Smooth muscle cell (in vitro differentiated cells): ENCODE measurements at regions not wholly inside any gene's neighbourhood (a gene's known extent, or its start where the extent isn't known, plus 50 kb on each side); places are given as distances from the start of the nearest gene placed in this dataset.

ENCODE experiments used
- DNase-seq: peaks from one replicate; lab custom pipeline; 2025; ENCODE audit not compliant: unreplicated experiment; lab: John Stamatoyannopoulos, UW
- H2AFZ ChIP-seq: fragments of 200-600 bp; sonication (generic); 2 replicates; pipeline ENCODE4 v1.6.0; 2016; ENCODE audit warnings: antibody characterized with exemption, low read depth, mild to moderate bottlenecking
- H3F3A ChIP-seq: fragments of 200-600 bp; sonication (generic); 2 replicates; pipeline ENCODE4 v1.6.0; 2017; ENCODE audit warnings: antibody characterized with exemption, low read depth
- H3K27ac ChIP-seq: fragments of 200-600 bp; sonication (generic); 2 replicates; pipeline ENCODE4 v1.5.1; 2016; ENCODE audit warnings: low read depth, mild to moderate bottlenecking
- H3K27me3 ChIP-seq: fragments of 200-600 bp; sonication (generic); 2 replicates; pipeline ENCODE4 v1.6.1; 2016; ENCODE audit warnings: low read depth, mild to moderate bottlenecking
- H3K36me3 ChIP-seq: fragments of 200-600 bp; sonication (generic); 2 replicates; pipeline ENCODE4 v1.5.1; 2016; ENCODE audit warnings: low read depth
- H3K4me1 ChIP-seq: fragments of 200-600 bp; sonication (generic); 2 replicates; pipeline ENCODE4 v1.5.1; 2016; ENCODE audit warnings: low read depth
- H3K4me2 ChIP-seq: fragments of 200-600 bp; sonication (generic); 2 replicates; pipeline ENCODE4 v1.6.0; 2016; ENCODE audit warnings: mild to moderate bottlenecking
- H3K4me3 ChIP-seq: fragments of 200-600 bp; sonication (generic); 2 replicates; pipeline ENCODE4 v1.5.1; 2016; ENCODE audit warnings: mild to moderate bottlenecking
- H3K79me2 ChIP-seq: fragments of 200-600 bp; sonication (generic); 2 replicates; pipeline ENCODE4 v1.6.0; 2016; ENCODE audit warnings: low read depth, mild to moderate bottlenecking
- H3K9ac ChIP-seq: fragments of 200-600 bp; sonication (generic); 2 replicates; pipeline ENCODE4 v1.6.0; 2016; ENCODE audit warnings: low read depth
- H3K9me3 ChIP-seq: fragments of 200-600 bp; sonication (generic); replicated peaks from 2 replicates; pipeline ENCODE4 v1.5.1; 2016; ENCODE audit warnings: low read depth
- H4K20me1 ChIP-seq: fragments of 200-600 bp; sonication (generic); 2 replicates; pipeline ENCODE4 v1.6.0; 2016; ENCODE audit warnings: low read depth
- WGBS: methylation state at CpG from one replicate; pipeline ENCODE4 v1.1.7; 2016; ENCODE audit warnings: low lambda C conversion rate; 5-methylcytosine and 5-hydroxymethylcytosine counted together
- TF ChIP-seq, protein P1 (sequence below): fragments of 200-600 bp; sonication (generic); IDR thresholded peaks from 2 replicates; pipeline ENCODE4 v1.5.1; 2017; ENCODE audit warnings: borderline replicate concordance, mild to moderate bottlenecking, antibody characterized with exemption; ENCODE audit not compliant: insufficient read depth, poor library complexity, severe bottlenecking

DNA sequence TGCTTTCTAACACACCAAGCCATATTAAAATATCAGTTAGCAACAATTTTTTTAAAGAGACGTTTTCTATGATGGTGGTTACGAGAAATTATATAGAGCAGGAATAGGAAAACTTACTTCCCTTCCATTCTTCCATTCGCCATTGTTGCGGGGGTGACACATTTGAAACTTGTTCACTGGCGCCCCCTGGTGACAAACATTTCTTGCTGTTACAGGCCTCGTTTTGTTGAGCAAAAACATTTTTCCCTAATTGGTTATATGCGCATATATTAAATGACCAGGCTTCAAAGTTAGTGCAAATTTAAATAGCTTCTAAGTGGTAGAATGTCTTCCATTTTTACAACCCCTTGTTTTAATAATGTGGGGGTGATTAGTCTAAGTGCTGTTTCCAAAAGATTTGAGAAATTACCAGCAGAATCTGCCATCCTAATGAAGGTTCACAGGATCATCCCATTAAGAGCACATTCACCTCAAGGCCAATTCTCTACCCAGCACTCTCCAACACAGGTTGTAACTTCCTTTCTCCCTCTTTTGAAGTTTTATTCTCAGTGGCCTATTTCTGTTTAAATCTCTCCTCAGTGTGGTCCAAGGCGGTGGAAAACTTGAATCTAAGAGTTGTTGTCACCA, 1124.7 kb downstream of the FLRT2 start:
- Histone ChIP-seq H3F3A (no peaks in the 10 kb centered on the region), H3K79me2 (no peaks in the 10 kb centered on the region), H2AFZ (peak overlapping the region; percentile 42), H3K36me3 (no peaks in the 10 kb centered on the region), H3K27me3 (no peaks in the 10 kb centered on the region), H3K27ac (no peak overlapping the region), H3K9me3 (no peaks in the 10 kb centered on the region), H4K20me1 (no peaks in the 10 kb centered on the region), H3K9ac (no peak overlapping the region), H3K4me3 (no peak overlapping the region), H3K4me2 (peak overlapping the region; percentile 18), H3K4me1 (no peaks in the 10 kb centered on the region)
- DNase-seq: no peak
- 41% methylated on average over 8 of the region's 8 CpGs for WGBS
- TF ChIP-seq, protein P1, sequence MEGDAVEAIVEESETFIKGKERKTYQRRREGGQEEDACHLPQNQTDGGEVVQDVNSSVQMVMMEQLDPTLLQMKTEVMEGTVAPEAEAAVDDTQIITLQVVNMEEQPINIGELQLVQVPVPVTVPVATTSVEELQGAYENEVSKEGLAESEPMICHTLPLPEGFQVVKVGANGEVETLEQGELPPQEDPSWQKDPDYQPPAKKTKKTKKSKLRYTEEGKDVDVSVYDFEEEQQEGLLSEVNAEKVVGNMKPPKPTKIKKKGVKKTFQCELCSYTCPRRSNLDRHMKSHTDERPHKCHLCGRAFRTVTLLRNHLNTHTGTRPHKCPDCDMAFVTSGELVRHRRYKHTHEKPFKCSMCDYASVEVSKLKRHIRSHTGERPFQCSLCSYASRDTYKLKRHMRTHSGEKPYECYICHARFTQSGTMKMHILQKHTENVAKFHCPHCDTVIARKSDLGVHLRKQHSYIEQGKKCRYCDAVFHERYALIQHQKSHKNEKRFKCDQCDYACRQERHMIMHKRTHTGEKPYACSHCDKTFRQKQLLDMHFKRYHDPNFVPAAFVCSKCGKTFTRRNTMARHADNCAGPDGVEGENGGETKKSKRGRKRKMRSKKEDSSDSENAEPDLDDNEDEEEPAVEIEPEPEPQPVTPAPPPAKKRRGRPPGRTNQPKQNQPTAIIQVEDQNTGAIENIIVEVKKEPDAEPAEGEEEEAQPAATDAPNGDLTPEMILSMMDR: peak; percentile 60

- Histone ChIP-seq H3K4me2 (no peak overlapping the region), H4K20me1 (no peaks in the 10 kb centered on the region), H3K4me3 (no peak overlapping the region), H3K79me2 (no peaks in the 10 kb centered on the region), H3K27ac (no peak overlapping the region), H2AFZ (no peak overlapping the region), H3K27me3 (no peaks in the 10 kb centered on the region), H3K9ac (no peak overlapping the region), H3K9me3 (no peaks in the 10 kb centered on the region), H3F3A (no peaks in the 10 kb centered on the region), H3K36me3 (no peaks in the 10 kb centered on the region), H3K4me1 (no peaks in the 10 kb centered on the region)
- TF ChIP-seq, protein P1: no peak
- WGBS: 91% methylated on average over 4 of the region's 4 CpGs
- DNase-seq: no peak
Observed at GRCh38 chr14:86652526-86652925, 1122.6 kb downstream of the FLRT2 start.

DNA sequence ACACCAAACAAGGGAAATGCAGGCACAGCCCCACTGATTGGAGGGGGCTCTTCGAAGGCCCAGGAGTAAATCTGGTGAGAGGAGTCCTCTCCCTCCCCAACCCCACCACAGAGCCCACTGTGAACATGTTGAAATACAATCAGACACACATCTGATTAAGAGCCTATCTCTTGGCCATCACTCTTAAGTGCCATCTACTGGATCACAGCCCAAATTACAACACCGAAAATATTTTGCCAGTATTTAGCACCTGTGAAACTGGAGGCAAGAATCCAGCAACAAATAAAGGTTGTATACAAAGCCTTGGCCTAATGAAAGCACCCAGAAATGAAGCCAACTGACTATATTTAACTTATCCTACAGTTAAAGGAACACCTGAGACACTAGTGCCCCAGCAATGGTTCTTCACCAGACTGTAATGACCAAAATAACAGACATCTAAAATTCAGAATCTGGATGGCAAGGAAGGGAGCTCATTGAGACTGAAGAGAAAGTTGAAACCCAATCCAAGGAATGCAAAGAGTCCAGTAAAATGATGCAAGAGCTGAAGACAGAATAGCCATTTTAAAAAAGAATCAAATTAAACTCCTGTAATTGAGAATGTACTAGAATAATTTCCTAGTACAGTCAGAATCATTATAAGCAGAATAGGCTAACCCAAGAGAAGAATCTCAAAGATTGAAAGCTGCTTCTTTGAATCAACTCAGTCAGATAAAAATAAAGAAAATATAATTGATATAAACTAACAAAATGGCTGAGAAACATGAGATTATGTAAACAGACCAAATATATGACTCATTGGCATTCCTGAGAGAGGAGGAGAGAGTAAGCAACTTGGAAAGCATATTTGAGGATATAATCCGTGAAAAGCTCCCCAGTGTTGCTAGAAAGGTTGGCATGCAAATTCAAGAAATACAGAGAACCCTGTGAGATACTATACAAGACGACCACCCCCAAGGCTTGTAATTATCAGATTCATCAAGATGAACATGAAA, 1117.0 kb downstream of the FLRT2 start:
- Histone ChIP-seq H3K4me3 (no peak overlapping the region), H3K9me3 (no peaks in the 10 kb centered on the region), H3K27me3 (no peaks in the 10 kb centered on the region), H3K9ac (no peak overlapping the region), H3K4me1 (no peaks in the 10 kb centered on the region), H3K27ac (no peak overlapping the region), H3K79me2 (no peaks in the 10 kb centered on the region), H3K4me2 (no peak overlapping the region), H3K36me3 (no peaks in the 10 kb centered on the region), H4K20me1 (no peaks in the 10 kb centered on the region), H3F3A (no peaks in the 10 kb centered on the region), H2AFZ (no peak overlapping the region)
- DNase-seq: no peak
- WGBS: 81% methylated on average over 4 of the region's 4 CpGs
- TF ChIP-seq, protein P1: no peak
